NT2/D1 (cell line): ENCODE measurements at regions not wholly inside any gene's neighbourhood (a gene's known extent, or its start where the extent isn't known, plus 50 kb on each side); places are given as distances from the start of the nearest gene placed in this dataset.

Source experiments
- SUZ12 ChIP-seq: IDR thresholded peaks from 2 replicates; pipeline ENCODE4 v1.6.1; 2011; ENCODE audit not compliant: insufficient read length, insufficient read depth; ENCODE audit errors: extremely low read depth
- YY1 ChIP-seq: IDR thresholded peaks from 2 replicates; pipeline ENCODE4 v1.6.1; 2011; ENCODE audit not compliant: insufficient read length, insufficient read depth

GRCh38 chr11:109196016-109196415 is 226.0 kb upstream of the C11orf87 start:
- TF ChIP-seq SUZ12 (no peak), YY1 (no peak)
